Smooth muscle cell (in vitro differentiated cells): ENCODE measurements at regions not wholly inside any gene's neighbourhood (a gene's known extent, or its start where the extent isn't known, plus 50 kb on each side); places are given as distances from the start of the nearest gene placed in this dataset.
A peak's percentile ranks its signal among the peaks of the same experiment; 100 is the strongest.

Experiments used
- DNase-seq: peaks from one replicate; lab custom pipeline; 2025; ENCODE audit not compliant: unreplicated experiment; lab: John Stamatoyannopoulos, UW
- H2AFZ ChIP-seq: fragments of 200-600 bp; sonication (generic); 2 replicates; pipeline ENCODE4 v1.6.0; 2016; ENCODE audit warnings: antibody characterized with exemption, low read depth, mild to moderate bottlenecking
- H3F3A ChIP-seq: fragments of 200-600 bp; sonication (generic); 2 replicates; pipeline ENCODE4 v1.6.0; 2017; ENCODE audit warnings: antibody characterized with exemption, low read depth
- H3K27ac ChIP-seq: fragments of 200-600 bp; sonication (generic); 2 replicates; pipeline ENCODE4 v1.5.1; 2016; ENCODE audit warnings: low read depth, mild to moderate bottlenecking
- H3K27me3 ChIP-seq: fragments of 200-600 bp; sonication (generic); 2 replicates; pipeline ENCODE4 v1.6.1; 2016; ENCODE audit warnings: low read depth, mild to moderate bottlenecking
- H3K36me3 ChIP-seq: fragments of 200-600 bp; sonication (generic); 2 replicates; pipeline ENCODE4 v1.5.1; 2016; ENCODE audit warnings: low read depth
- H3K4me1 ChIP-seq: fragments of 200-600 bp; sonication (generic); 2 replicates; pipeline ENCODE4 v1.5.1; 2016; ENCODE audit warnings: low read depth
- H3K4me2 ChIP-seq: fragments of 200-600 bp; sonication (generic); 2 replicates; pipeline ENCODE4 v1.6.0; 2016; ENCODE audit warnings: mild to moderate bottlenecking
- H3K4me3 ChIP-seq: fragments of 200-600 bp; sonication (generic); 2 replicates; pipeline ENCODE4 v1.5.1; 2016; ENCODE audit warnings: mild to moderate bottlenecking
- H3K79me2 ChIP-seq: fragments of 200-600 bp; sonication (generic); 2 replicates; pipeline ENCODE4 v1.6.0; 2016; ENCODE audit warnings: low read depth, mild to moderate bottlenecking
- H3K9ac ChIP-seq: fragments of 200-600 bp; sonication (generic); 2 replicates; pipeline ENCODE4 v1.6.0; 2016; ENCODE audit warnings: low read depth
- H3K9me3 ChIP-seq: fragments of 200-600 bp; sonication (generic); replicated peaks from 2 replicates; pipeline ENCODE4 v1.5.1; 2016; ENCODE audit warnings: low read depth
- H4K20me1 ChIP-seq: fragments of 200-600 bp; sonication (generic); 2 replicates; pipeline ENCODE4 v1.6.0; 2016; ENCODE audit warnings: low read depth
- CTCF ChIP-seq: fragments of 200-600 bp; sonication (generic); IDR thresholded peaks from 2 replicates; pipeline ENCODE4 v1.5.1; 2017; ENCODE audit warnings: borderline replicate concordance, mild to moderate bottlenecking, antibody characterized with exemption; ENCODE audit not compliant: insufficient read depth, poor library complexity, severe bottlenecking
- WGBS: methylation state at CpG from one replicate; pipeline ENCODE4 v1.1.7; 2016; ENCODE audit warnings: low lambda C conversion rate; 5-methylcytosine and 5-hydroxymethylcytosine counted together

- TF ChIP-seq CTCF: no peak
Measured at GRCh38 chr13:77991003-77991402, 72.4 kb upstream of the EDNRB start.

GRCh38 chr13:77989281-77989680, 70.7 kb upstream of the EDNRB start:
- 81% methylated on average over 2 of the region's 2 CpGs for WGBS
- Histone ChIP-seq H4K20me1 (no peaks in the 10 kb centered on the region), H3K4me1 (no peaks in the 10 kb centered on the region), H3K4me3 (no peak overlapping the region), H3K79me2 (no peaks in the 10 kb centered on the region), H3K27me3 (no peaks in the 10 kb centered on the region), H3K9ac (no peak overlapping the region), H3K9me3 (no peaks in the 10 kb centered on the region), H3K36me3 (no peaks in the 10 kb centered on the region), H2AFZ (no peak overlapping the region), H3K27ac (no peak overlapping the region), H3K4me2 (no peak overlapping the region), H3F3A (no peaks in the 10 kb centered on the region)
- no peak for DNase-seq
- no peak for TF ChIP-seq CTCF

More at GRCh38 chr13:77991003-77991402, 72.4 kb upstream of the EDNRB start:
- Histone ChIP-seq H3K4me3 (no peak overlapping the region), H3K4me2 (peak overlapping the region; percentile 6), H3K9ac (no peak overlapping the region), H4K20me1 (no peaks in the 10 kb centered on the region), H3K79me2 (no peaks in the 10 kb centered on the region), H3K27ac (no peak overlapping the region), H3F3A (no peaks in the 10 kb centered on the region), H3K4me1 (no peaks in the 10 kb centered on the region), H3K36me3 (no peaks in the 10 kb centered on the region), H3K9me3 (no peaks in the 10 kb centered on the region), H3K27me3 (no peaks in the 10 kb centered on the region), H2AFZ (peak overlapping the region; percentile 59)
- 38% methylated on average over 4 of the region's 4 CpGs for WGBS
- DNase-seq: no peak

GRCh38 chr13:77988355-77988754, 69.7 kb upstream of the EDNRB start:
- DNase-seq: no peak
- WGBS: 69% methylated on average over 2 of the region's 2 CpGs
- H3K4me1 ChIP-seq: no peaks in the 10 kb centered on the region

More at GRCh38 chr13:77988355-77988754, 69.7 kb upstream of the EDNRB start:
- Histone ChIP-seq H2AFZ (no peak overlapping the region), H3K9ac (no peak overlapping the region), H3K4me3 (no peak overlapping the region), H3F3A (no peaks in the 10 kb centered on the region), H4K20me1 (no peaks in the 10 kb centered on the region), H3K9me3 (no peaks in the 10 kb centered on the region), H3K27ac (no peak overlapping the region), H3K4me2 (no peak overlapping the region), H3K27me3 (no peaks in the 10 kb centered on the region), H3K36me3 (no peaks in the 10 kb centered on the region), H3K79me2 (no peaks in the 10 kb centered on the region)
- TF ChIP-seq CTCF: no peak
